Kasumi-1 (cell line): ENCODE measurements at regions not wholly inside any gene's neighbourhood (a gene's known extent, or its start where the extent isn't known, plus 50 kb on each side); places are given as distances from the start of the nearest gene placed in this dataset.

ENCODE experiments used
- DNase-seq, 2 experiments: peaks; one replicate each; lab custom pipeline; 2025; lab: John Stamatoyannopoulos, UW

GRCh38 chr6:104212977-104213668 lies 646.6 kb downstream of the HACE1 start:
- no peak for DNase-seq

GRCh38 chr6:104207635-104208034 lies 652.1 kb downstream of the HACE1 start:
- DNase-seq: no peak

- DNase-seq: no peak
Observed at GRCh38 chr6:104201557-104201956, 658.2 kb downstream of the HACE1 start.

- no peak for DNase-seq
Observed at GRCh38 chr6:104187616-104188015, 672.1 kb downstream of the HACE1 start.

- DNase-seq: no peak
Observed at GRCh38 chr6:104186831-104187230, 672.9 kb downstream of the HACE1 start.

- no peak for DNase-seq
Observed at GRCh38 chr6:104183816-104184435, 675.8 kb downstream of the HACE1 start.

- no peak for DNase-seq
Observed at GRCh38 chr6:104182811-104183210, 676.9 kb downstream of the HACE1 start.

GRCh38 chr6:104173668-104174067 lies 686.1 kb downstream of the HACE1 start:
- DNase-seq: no peak

- DNase-seq: no peak
Observed at GRCh38 chr6:104170401-104170800, 689.3 kb downstream of the HACE1 start.

- DNase-seq: no peak
Observed at GRCh38 chr6:104166055-104166668, 693.6 kb downstream of the HACE1 start.

GRCh38 chr6:104162036-104162669 lies 697.6 kb downstream of the HACE1 start:
- DNase-seq: no peak

- no peak for DNase-seq
Observed at GRCh38 chr6:104159045-104159618, 700.6 kb downstream of the HACE1 start.

GRCh38 chr6:104143757-104144156 lies 716.0 kb downstream of the HACE1 start:
- DNase-seq: no peak

GRCh38 chr6:104134876-104135275 lies 724.8 kb downstream of the HACE1 start:
- no peak for DNase-seq

GRCh38 chr6:104130343-104130742 lies 729.4 kb downstream of the HACE1 start:
- DNase-seq: no peak

GRCh38 chr6:104126315-104127005 lies 733.3 kb downstream of the HACE1 start:
- no peak for DNase-seq

- DNase-seq: no peak
Observed at GRCh38 chr6:104123227-104123626, 736.5 kb downstream of the HACE1 start.

- DNase-seq: no peak
Observed at GRCh38 chr6:104118274-104118673, 741.4 kb downstream of the HACE1 start.

GRCh38 chr6:104109806-104110205 lies 749.9 kb downstream of the HACE1 start:
- no peak for DNase-seq

- no peak for DNase-seq
Observed at GRCh38 chr6:104108634-104109033, 751.1 kb downstream of the HACE1 start.

GRCh38 chr6:104095661-104096416 lies 763.9 kb downstream of the HACE1 start:
- DNase-seq: no peak
